NCI-H187 (cell line): ENCODE measurements at regions not wholly inside any gene's neighbourhood (a gene's known extent, or its start where the extent isn't known, plus 50 kb on each side); places are given as distances from the start of the nearest gene placed in this dataset.

ENCODE experiments used
- DNase-seq, 2 experiments: peaks; one replicate each; lab custom pipeline; 2025; lab: John Stamatoyannopoulos, UW

DNA sequence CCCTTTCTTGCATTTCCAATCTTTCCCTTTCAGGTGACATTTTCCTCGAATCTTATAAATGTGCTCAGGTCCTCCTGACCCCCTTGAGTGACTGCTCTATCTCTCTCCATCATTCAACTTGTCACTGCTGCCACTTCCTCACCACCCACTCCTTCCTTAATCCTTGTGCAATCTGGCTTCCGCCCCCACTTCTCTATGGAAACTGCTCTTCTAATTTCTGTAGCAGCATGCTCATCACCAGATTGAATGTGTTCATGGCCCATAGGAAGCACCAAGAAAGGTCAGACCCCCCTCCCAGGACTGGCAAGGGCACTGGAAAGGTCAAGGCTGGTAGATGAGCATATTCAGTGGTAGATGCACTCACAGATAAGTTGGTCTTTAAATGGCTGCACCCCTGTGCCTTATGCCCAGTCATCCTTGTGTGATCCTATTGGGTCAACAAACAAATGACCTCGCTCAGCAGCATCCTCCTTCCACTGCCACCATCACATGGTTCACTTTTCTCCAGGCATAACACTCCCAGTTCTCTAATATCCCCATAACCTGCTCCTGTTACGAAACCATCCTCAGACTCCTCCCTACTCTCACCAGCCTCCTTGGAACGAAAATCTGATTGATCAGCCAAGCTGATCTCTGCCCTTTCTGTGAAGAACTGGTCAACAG, 288.5 kb upstream of the POU3F1 start:
- DNase-seq: no peak

DNA sequence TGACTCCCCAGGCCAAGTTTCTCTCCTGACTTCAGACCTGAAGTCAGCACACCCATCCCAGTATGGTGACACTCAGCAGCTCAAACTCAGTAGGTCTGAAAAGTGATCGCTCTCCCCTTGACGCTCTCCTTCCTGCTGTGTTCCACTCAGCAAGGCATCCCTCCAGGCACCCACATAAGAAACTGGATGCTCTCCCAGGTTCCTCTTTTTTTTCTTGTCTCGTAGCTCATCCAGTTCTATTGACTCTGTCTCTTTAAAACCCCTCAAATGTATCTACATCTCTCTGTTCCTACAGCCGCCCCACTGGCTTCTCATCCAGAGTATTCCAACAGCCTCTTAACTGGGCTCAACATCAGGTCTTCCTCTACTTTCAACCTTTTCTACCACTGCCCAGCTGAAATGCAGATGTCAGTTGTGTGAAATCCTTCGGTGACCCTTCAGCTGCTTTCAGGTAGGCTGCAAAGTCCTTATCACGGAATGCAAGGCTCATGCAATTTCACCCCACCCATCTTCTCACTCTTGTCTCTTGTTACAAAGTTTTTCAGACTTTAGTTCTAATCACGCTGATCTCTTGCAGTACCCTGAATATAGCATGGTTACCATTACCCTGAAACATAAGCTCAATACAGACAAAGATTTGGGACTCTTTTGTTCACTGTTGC, 286.2 kb upstream of the POU3F1 start:
- no peak for DNase-seq

DNA sequence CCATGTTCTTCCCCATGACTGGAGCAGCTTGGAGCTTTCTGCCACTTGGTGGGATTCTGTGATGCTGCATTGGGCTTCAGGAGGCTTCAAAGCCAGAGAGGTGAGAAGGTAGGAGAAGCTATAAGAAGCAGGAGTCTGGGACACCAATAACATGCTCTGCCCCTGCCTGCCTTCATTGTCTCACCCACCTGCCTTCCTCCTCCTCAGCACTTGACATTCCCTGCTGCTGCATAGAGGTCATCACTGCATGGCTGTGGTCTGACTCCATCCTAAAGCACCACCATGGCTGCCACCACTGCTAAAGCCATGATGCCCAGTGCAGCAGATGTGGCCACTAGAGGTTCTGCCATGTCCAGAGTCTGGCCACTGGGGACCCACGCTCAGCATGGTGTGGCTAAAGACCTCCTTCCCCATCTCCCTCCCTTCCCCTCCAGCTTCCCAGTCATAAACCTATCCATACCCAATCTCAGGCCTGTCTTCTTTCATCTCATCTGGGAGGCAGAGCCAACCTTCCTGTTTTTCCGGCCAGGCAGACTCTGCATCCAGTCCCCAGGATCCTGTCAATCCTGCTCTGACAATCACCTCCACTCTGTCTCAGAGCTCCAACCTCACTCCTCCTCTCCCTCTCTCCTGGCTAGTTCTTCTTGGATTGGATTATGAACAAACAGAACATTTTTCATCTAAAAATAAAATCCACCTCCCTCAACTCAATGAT, 285.1 kb upstream of the POU3F1 start:
- DNase-seq: no peak

DNA sequence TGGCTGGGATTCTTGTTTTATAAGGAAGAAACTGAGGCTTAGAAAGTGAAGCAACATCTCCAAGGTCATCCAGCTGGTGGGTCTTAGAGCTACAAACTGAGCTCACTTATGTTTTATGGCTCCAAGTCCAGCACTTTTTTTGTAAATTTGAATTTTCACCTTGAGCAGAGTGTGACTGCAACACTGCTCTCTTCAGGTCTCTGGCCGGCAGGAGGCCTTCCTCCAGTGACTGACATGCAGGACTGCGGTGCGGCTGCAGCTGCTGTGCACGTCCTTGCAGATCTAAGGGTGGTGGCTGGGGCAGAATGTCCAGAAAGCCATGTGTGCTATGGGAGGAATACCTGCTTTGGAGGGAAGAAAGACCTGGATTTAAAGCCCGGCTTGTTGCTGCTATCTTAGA, 284.2 kb upstream of the POU3F1 start:
- no peak for DNase-seq

DNA sequence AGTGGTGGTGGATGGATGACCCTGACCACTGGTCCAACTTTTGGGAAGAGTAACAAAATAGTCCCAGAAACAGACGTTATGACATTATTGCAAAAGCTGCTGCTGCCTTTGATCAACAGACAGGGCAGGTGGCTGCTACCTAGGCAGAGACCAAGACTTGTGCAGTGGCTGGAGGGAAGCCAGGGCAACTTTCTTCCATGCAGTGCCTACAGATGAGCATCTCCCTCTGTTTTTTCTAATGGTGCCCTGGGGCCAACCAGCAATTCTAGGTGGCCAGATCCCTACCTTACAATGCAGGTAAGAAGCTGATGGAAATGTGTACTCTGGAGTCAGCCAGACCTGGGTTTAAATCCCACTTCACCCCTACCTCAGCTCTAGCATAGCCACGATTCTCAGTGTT, 283.1 kb upstream of the POU3F1 start:
- no peak for DNase-seq

DNA sequence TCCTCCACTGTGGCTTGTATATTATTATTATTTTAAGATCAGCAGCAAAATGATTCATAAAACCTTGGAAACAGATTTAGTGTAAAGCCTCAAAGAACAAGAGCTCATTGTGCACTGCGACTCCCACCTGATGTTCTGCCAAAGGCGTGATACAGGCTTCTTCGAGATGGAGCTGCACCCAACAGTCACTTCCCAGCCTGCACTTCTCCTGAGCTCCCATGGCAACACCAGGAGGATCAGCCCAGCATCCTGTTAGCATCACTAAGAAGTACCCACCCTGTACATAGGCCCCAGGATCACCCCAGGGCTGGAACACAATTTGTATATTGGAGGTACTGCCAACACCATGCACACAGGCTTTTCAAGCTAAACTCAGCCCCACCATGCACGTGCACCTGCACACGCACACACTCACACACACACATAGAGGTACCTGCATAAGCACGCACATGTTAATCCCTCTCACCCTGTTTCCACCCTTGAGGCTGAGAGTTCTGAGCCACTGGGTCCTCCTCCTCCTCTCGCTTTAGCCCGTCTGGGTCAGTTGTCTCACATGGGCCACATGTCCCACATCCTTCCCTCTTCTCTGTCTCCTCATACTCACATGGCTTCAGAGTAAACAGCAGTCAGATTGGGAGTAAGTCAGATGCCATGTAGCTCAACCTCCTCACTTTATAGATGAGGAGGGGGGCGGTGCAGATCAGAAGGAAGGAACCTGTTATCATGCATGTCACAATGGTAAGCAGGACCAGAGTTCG, 281.9 kb upstream of the POU3F1 start:
- no peak for DNase-seq

DNA sequence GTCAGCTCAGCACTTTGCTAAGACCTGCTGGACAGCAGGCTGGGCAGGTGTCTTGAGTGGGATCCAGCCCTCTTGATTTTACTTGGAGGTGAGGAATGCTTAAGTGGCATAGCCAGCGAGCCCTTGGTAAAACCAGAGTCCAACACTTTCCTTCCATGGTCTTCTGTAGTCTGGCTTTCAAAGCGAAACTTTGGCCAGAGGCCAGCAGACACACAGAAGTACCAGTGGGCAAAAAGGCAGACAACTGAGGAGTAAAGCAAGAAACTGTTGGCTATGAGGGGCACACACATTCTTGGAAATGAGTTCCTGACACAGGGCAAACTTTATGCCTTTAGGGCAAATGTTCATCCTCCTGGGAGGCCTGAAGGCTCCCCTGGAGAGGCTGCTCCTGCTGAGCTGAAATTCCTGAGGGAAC, 281.0 kb upstream of the POU3F1 start:
- no peak for DNase-seq

DNA sequence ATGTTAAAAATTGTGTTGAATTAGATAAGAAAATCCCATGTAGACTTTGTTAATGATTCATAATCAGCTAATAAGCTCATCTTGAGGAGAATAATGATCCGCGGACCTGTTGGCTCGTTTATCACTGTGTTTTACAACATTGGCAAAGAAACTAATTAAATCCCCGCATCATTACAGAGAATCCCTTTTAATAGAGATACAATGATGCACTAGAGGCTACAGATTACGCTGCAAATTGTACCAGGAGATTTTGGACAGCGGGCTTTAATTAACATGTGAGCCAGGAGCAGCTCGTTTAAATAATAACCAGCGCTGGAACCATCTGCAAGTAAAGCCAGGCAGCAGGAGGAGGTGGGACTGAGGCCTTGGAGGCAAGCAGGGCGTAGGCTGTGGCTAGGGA, 280.3 kb upstream of the POU3F1 start:
- DNase-seq: no peak

DNA sequence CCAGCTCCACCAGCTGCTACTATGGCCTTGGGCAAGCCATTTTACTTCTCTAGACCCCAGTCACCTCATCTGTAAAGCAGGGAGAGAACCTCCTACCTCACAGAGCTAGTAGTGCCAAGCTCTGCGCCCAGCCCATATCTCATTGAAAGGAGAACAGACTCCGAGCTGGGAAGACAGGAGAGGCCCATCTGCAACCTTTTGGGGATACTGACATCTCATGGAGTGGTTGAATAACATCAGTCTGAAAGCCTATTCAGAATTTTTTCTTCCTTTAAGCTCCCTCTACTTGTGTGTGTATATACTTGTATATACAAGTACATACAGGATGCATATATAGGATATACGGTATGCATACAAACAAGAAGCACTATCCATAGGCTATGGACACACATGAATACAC, 279.5 kb upstream of the POU3F1 start:
- no peak for DNase-seq

DNA sequence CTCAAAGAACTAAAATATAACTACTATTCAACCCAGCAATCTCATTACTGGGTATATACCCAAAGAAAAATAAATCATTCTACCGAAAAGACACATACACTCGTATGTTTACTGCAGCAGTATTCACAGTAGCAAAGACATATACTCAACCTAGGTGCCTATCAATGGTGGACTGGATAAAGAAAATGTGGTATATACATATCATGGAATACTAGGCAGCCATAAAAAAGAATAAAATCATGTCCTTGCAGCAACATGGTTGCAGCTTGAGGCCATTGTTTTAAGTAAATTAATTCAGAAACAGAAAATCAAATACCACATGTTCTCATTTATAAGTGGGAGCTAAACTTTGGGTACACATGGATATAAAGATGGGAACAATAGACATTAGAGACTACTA, 266.2 kb upstream of the POU3F1 start:
- DNase-seq: no peak

DNA sequence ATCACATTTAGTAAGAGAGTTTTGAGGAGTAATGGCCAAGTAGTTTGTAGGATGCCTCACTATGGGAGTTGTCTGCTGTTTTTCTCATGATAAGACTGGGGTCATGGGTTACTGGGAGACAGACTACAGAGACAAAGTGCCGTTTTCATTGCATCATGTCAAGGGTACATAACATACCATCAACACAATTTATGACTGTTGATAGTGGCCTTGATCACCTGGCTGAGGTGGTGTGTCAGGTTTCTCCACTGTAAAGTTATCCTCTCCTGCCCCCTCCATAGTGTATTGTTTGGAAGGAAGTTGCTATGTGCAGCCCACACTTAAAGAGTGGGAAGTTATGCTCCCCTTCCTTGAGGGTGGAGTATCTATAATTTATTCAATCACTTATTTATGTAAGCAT, 263.5 kb upstream of the POU3F1 start:
- no peak for DNase-seq

DNA sequence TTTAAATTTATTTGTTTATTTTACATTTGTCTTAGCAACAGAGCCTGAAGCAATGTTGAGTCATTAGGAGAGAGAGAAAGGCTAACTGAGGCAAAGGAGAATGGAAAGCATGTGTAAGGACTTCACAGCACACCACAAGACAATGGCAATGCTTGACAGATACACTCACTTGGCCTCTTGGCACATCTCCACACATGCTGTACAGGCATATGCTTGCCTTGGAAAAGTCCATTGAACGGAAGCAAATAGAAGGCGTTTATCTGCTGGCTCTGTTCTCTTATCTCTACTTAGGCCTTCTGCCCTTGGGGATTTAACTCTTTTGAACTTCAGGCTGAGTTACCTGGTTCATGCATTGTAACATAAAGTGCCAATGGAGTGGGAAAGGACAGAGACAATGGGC, 262.2 kb upstream of the POU3F1 start:
- DNase-seq: no peak

DNA sequence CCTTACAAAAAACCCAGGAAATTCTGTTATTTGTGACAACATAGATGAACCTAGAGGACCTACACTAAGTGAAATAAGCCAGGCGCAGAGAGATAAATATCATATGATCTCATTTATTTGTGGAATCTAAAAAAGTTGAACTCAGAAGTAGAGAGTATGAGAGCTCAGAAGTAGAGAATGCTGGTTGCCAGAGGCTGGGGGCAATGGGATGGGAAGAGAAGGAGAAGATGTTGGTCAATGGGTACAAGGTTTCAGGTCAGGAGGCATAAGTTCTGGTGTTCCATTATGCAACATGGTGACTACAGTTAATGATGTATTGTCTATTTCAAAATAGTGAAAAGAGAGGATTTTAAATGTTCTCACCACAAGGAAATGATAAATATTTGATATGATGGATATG, 259.1 kb upstream of the POU3F1 start:
- no peak for DNase-seq

DNA sequence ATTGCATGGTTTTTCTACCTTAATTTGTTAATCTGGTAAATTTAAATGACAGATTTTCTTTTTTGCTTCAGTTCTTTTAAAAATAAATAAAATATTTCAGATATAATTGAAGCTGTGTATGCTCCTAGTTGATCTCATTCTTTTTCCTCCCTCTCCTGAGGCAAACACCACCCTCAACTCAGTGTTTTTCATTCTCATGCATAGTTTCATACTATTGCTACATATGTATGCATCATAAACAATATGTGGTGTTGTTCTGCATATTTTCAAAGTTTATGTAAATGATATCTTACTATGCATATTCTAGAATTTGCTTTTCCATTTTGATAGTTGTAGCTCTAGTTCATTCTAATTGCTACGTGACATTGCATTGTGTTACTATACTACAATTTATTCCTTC, 257.2 kb upstream of the POU3F1 start:
- DNase-seq: no peak

DNA sequence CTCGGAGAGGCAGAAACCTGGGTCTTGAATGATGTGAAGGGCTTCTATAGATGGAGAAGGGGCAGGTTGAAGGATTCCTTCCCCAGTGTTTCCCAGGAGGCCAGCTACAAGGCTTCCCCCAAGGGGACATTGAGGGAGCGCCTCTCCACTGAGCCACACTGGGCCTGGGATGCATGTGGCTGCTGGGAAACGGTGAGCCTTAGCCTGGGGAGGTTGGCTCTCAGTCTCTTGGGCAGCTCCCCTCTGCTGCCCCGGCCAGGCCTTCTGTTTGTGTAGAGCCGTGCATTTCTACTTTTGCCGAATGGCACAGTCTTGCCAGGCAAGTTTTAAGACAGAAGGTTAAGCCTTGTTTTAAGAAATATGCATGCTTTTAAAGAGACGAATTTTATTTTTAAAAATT, 254.4 kb upstream of the POU3F1 start:
- no peak for DNase-seq

DNA sequence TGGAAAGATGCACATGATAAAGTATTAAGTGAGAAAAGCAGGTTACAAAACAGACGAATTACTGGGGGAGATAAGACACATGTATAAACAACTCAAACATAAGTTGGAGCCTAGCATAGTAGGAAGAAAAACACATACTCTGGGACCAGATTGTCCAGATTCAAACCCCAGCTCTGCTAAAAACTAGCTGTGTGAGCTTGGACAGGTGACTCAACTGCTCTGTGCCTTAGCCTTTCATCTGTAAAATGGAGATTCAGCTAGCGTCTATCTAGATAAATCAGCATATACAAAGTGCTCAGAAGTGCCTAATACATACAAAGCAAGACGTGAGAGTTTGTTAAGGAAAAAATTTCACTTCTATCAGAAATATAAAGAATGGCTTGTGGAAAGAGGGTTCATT, 254.0 kb upstream of the POU3F1 start:
- DNase-seq: no peak

DNA sequence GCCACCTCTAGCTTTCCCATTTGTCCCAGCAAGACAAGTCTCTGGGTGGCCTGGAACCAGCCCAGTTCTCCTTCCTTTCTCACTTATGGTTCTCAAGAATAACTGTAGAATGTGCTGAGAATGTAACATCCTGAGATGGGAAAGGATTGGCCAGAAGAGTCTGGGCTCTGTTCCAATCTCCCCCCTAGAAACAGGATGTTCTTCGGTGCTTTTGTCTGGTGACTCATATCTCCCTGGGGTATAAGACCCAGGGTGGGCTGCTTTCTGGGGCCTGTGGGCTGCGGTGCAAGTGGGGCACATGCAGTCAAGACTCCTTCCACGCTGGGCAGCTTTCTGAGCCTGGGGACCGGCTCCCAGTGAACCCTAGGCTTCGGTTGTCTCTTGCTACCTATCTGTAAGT, 251.2 kb upstream of the POU3F1 start:
- no peak for DNase-seq

DNA sequence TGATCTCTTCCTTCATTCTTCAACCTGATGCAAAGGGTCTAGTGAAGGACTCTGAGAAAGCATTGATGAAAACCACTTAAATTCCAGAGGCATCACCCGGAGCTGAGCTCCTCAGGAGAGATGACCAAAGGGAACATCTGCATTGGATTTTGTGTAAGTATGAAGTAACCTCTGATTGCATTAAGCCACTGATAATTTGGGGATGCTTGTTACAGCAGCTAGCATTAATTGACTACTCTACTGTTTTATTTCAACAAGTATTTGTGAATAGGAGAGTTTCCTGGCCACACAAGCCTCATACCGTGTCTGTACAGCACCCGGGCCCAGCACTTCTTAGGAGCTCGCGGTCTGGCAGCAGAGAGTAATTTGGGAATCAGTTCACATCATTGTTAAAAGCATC, 250.7 kb upstream of the POU3F1 start:
- DNase-seq: no peak

DNA sequence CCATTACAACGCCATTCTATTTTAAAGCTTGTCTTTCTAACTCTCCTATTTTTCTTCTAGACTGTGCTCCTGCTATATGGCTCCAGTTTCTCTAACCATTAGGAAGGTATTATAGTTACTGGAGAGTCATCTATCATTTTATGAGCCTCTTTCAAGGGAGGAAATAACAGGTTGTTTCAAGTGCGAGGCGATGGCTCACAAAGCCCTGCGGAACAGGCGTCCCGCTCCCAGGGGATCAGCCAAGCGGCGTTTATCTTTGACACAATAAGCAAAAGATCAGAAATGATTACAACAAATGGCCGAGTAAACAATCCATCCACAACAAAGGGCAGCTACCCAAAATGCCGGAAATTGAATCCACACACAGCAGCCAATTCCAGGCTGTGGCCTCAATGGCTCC, 249.5 kb upstream of the POU3F1 start:
- peak; percentile 26 to 50 for DNase-seq

DNA sequence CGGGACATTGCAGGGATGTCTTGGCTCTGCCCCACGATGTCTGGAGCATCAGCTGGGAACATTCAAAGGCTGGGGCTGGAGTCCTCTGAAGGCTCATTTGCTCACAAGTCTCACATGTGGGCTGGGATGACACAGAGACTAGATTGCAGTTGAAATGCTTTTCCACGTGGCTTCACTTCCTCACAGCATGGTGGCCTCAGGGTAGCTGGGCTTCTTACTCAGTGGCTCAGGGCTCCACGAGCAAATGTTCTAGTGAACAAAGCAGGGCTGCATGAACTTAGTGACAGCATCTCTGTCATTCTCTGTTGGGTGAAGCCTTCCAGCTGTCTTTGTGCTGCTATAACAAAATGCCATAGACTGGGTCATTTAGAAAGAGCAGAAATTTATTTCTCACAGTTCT, 247.0 kb upstream of the POU3F1 start:
- no peak for DNase-seq

DNA sequence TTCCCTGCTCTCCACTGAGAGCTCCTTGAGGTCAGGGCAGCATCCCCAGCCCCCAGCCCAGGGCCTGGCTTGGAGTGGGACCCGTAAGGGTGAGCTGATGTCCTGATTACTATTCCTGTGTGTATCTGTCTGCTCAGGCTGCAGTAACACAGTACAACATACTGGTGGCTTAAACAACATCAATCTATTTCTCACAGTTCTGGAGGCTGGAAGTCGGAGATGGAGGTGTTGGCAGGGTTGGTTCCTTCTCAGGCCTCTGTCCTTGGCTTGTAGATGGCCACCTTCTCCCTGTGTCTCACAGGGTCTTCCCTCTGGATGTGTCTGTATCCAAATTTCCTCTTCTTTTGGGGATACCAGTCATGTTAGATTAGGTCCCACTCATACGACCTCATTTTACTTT, 246.4 kb upstream of the POU3F1 start:
- DNase-seq: no peak

DNA sequence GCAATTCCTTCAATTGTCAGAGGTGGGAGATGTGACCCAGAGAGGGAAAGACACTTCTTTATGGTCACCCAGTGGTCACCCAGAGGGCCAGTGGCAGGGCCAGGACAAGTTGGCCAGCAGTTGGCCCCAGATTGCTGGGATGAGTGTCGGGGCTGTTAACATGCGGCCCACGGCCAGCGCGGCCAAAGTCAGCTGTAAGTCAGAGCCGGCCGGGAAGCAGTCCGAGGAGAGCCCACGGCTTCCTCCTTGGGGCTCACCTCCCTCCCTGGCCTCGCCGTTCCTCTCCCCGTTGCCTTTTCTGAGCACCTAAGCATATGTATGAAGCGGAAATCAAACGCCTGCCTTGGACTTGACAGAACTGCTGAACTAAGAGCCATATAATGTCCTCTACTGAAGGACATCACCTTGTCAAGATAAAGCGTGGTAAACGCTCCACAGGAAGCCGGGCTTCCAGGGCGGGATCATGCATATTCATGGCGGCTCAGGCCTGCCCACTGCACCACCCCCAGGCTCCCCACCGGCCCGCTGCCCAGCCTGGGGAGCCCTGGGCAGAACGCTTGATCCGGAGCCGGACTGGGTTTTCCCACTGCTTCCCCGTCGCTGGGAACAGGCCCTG, 245.4 kb upstream of the POU3F1 start:
- no peak for DNase-seq
